ENCODE measurements at regions not wholly inside any gene's neighbourhood (a gene's known extent, or its start where the extent isn't known, plus 50 kb on each side); places are given as distances from the start of the nearest gene placed in this dataset.

DNA sequence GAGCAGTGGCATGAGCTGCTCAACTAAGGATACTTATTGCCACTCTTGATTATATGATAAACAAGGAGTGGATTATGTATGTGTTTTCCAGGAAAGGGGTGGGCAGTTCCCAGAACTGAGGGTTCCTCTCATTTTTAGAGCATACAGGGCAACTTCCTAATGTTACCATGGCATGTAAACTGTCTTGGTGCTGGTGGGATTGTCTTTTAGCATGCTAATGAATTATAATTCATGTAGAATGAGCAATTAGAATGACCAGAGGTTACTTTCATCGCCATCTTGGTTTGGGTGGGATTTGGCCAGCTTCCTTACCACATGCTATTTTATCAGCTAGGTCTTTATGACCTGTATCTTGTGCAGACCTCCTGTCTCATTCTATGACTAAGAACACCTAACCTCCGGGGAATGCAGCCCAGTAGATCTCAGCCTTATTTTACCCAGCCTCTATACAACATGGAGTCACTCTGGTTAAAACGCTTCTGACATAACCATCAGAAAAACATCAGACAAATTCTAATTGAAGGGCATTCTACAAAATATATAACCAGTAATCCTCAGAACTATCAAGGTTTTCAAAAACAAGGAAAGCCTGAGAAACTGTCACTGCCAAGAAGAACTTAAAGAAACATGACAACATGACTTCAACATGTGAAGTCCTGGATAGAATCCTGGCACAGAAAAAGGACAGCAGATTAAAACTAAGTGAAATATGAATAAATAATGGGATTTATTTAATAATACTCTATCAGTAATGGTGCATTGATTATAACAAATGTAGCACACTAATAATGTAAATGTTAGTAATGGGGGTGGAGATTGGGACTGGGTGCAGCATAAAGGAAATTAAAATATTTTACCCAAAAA is 365.0 kb downstream of the SEMA3D start:
- no peak for DNase-seq (ENCODE audit: low spot score)

DNA sequence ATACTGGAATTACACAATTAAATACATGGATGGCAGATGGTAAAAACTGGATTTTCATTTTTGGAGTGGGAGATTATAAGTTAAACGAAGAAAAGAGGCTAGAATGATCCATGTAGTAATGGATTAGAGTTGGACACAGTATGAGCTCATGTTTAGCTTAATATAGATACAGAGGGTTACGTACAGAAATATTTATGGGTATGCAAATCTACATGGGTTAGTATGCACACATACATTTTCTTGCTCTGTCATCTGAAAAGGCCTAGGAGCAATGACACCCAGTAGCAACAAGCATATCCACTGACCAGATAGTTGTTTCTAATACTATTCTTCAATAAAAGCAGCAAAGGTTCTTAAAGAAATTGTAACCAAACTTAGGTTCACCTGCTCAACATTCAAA is 366.4 kb downstream of the SEMA3D start:
- DNase-seq (ENCODE audit: low spot score): no peak

GRCh38 chr7:84817016-84817415 is 369.8 kb downstream of the SEMA3D start:
- DNase-seq (ENCODE audit: low spot score): no peak

DNA sequence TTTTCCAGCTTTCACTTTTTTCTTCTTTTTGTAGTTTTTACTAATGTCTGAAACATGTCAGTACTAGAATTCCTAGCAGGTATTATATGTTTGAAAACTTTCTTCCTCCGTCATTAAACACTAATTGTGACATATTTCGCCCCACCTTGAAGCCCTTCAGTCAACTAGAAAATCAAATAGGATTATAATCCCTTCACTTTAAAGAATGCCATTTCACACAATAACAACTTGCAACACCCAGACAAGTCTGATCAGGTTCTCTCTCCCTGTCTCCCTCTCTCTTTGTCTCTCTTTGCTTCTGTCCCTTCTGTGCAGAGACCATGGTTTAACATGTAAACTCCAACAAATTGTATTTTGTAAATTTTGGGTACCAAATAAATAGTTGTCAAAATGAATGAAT is 373.5 kb downstream of the SEMA3D start:
- no peak for DNase-seq (ENCODE audit: low spot score)

DNA sequence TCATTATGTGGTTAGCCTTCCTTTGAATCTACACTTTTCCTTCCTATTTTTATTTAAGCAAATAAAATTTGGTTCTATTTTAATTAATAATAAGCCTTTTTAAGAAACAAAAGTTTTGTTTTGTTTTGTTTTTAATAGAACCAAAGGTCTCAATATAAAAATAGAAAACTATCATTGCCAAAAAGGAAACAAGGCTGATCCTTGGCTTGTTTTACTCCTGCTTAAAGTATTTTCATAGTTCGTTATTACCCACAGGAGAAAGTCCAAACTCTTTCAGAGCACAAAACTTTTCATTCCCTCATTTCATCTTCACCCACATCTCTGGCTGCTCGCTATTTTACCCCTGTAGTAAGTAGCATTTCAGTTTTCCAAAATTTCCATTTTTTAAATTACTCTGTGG is 374.8 kb downstream of the SEMA3D start:
- no peak for DNase-seq (ENCODE audit: low spot score)

GRCh38 chr7:84811362-84811761 is 375.5 kb downstream of the SEMA3D start:
- no peak for DNase-seq (ENCODE audit: low spot score)

- no peak for DNase-seq (ENCODE audit: low spot score)
These were observed 377.0 kb downstream of the SEMA3D start for GRCh38 chr7:84809877-84810276.

DNA sequence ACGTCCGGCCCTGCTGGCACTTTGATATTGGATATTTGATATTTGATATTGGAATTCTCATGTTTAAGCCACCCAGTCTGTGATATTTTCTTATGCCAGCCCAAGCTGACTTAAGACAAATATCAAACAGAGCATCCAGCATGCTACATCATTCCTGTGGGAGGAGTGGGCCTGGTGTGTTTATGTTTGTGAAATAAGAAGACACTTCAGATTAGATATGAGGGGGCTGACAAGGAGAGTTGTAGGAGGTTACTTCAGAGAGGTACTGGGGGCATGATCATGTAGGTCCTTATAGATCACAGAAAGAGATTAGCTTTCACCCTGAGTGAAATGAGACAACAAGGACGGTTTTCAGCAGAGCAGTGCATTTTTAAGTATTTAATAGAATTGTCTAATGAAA is 382.9 kb downstream of the SEMA3D start:
- DNase-seq (ENCODE audit: low spot score): no peak

DNA sequence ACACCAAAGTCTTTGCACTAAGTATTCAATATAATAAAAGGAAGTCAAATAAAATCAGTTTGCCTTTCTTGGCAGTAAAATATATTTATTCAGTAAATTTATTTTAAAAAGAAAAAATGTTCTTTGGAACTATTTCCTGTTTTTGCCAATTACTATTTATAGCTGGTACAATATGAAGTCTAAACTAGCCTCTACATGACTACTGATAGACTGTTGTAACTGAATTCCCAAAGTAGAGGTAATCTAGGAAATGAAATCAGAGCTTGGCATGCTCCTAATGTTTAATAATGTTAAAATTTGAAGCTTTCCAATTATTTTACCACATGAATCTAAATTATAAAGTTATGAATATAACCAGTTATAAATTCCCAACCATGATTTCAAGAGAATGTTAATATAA is 385.5 kb downstream of the SEMA3D start:
- no peak for DNase-seq (ENCODE audit: low spot score)

DNA sequence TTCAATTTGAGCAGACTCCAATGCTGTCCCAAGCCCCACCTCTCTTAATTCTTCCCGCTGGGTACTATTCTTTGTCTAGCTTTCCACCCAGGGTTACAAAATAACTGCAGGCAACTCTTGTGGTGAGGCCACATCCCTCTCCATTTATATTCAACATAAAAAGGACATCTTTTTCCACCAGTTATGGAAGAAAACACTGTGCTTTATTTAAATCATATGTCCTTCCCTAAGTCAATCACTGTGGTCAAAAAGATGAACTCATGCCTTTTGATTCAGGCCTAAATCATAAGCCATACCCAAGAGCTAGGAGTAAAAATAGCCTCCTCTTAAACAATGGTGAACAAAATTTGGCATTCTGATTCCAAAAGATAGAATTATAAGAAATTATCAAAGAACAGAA is 386.0 kb downstream of the SEMA3D start:
- DNase-seq (ENCODE audit: low spot score): no peak

DNA sequence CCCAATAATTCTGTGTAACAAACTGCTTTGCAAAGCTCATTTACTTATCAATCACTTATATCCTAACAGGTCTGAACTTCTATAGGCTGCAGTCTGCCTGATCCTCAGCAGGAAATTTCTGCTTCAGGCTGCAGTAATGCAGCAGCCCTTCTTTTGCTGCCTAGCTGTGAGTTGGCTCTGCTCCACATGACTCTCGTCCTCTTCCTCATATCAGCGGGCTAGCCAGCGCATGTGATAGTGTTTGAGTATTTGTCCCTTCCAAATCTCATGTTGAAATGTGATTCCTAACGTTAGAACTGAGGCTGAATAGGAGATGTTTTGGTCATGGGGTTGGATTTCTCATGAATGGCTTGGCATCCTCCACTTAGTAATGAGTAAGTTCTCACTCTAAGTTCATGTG is 387.8 kb downstream of the SEMA3D start:
- DNase-seq (ENCODE audit: low spot score): no peak

GRCh38 chr7:84792231-84792893 is 394.5 kb downstream of the SEMA3D start:
- DNase-seq (ENCODE audit: low spot score): no peak

DNA sequence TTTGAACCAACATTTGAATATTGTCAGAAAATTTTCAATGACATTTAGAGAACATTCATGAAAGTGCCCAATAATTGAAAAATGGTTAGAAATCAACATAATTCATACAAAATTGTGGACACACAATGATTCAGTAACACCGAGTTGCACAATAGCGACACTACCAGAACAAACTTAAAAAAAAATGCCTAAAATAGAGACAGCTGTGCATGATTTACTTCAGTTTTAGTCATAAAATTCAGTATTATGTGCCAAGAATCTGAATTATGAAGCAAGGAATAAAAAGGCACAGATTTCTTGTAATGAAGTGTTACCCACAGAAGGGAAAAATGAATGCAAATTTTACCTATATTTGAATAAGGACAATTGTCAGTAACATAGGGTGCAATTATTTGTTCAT is 396.0 kb downstream of the SEMA3D start:
- peak; percentile 3 for DNase-seq (ENCODE audit: low spot score)

DNA sequence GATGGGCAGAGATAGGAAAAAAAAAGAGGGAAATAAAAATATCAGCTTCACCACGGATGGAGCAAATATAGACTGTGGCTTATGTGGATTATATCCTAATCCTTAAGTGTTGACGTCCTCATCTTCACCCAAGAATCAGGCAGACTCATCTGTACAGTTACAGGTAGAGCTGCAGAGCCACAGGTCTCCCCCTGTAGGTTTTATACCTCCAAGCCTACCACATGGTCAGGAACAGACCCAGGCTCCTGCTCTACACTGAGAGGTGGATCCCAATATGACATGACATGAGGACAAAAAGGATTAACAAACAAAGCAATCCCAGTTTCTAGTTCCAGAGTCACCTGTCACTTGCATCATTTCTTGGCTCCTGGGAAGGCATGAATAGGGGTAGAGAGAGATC is 400.8 kb downstream of the SEMA3D start:
- DNase-seq (ENCODE audit: low spot score): no peak

DNA sequence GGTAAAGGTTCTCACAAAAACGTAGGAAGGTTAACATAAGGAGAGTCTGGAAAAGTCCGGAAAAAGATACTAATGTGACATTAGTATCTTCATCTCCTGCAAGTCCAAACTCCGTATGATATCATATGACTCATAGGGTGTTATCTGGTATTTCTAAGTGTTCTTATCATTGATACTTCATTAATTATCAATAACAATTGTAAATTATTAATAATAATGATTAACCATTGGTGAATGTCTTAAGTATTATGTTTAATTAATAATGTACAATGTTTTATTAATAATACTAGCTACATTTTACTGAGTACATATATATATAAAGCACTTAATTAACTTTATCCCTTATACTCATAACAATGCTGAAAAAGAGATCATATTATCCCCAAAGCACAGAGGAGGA is 402.4 kb downstream of the SEMA3D start:
- DNase-seq (ENCODE audit: low spot score): no peak

GRCh38 chr7:84783141-84783778 is 403.6 kb downstream of the SEMA3D start:
- no peak for DNase-seq (ENCODE audit: low spot score)

GRCh38 chr7:84781838-84782237 is 405.0 kb downstream of the SEMA3D start:
- no peak for DNase-seq (ENCODE audit: low spot score)

- no peak for DNase-seq (ENCODE audit: low spot score)
These were observed 406.4 kb downstream of the SEMA3D start for GRCh38 chr7:84780158-84781124.

DNA sequence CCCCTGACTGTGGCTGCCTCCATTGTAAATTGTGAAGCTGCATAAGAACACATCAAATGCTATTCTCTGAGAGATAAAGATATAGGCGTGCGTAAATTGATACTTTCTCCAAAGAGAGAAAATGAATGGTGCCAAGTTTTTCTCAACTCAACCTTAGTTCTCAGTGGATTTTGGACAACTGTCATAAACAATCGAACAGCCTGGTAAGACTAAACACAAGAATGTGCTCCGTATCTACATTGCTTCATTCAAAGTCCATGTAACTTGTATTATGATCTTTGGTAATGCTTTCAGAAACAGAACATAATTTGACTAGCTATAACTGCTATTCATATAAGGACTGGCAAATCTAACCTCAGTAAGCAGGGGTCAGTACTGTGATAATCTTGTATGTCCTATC is 429.1 kb downstream of the SEMA3D start:
- no peak for DNase-seq (ENCODE audit: low spot score)

DNA sequence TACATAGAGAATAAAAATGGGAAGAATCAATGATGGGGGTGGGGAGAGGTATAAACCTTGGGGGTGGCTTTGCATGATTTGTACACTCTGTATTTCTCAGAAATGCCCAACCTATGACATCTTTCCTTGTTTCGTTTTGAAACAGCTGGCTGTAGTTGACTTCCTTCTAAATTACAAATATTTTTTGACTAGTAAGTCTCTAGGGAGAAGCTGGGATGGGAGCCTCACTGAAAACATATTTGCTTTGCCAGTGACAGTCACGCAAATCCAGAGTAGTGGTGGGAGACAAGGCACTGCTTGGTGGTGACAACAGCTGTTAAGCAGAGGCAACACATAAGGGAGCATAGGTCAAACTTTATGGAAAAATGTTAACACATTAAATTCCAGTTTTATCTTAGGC is 440.5 kb downstream of the SEMA3D start:
- DNase-seq (ENCODE audit: low spot score): no peak

- DNase-seq (ENCODE audit: low spot score): no peak
These were observed 442.5 kb downstream of the SEMA3D start for GRCh38 chr7:84744385-84744784.

- no peak for DNase-seq (ENCODE audit: low spot score)
These were observed 448.2 kb downstream of the SEMA3D start for GRCh38 chr7:84738583-84739150.
